ENCODE measurements at regions not wholly inside any gene's neighbourhood (a gene's known extent, or its start where the extent isn't known, plus 50 kb on each side); places are given as distances from the start of the nearest gene placed in this dataset.

GRCh38 chr2:195279840-195280427, 377.1 kb upstream of the SLC39A10 start:
- H3K27me3 ChIP-seq = no peaks in the 10 kb centered on the region
- no peak overlapping the region for H3K4me3 ChIP-seq
- no peaks in the 10 kb centered on the region for H3K9me3 ChIP-seq
- TF ChIP-seq POLR2A (IDR thresholded peaks at IDR 0.05) (no peak), POLR2AphosphoS5 (IDR thresholded peaks at IDR 0.05) (no peak), CTCF (IDR thresholded peaks at IDR 0.05) (no peak), EP300 (IDR thresholded peaks at IDR 0.05) (no peak)
- intact Hi-C loops (cut with DNase I) = no loop called here
- no peak overlapping the region for H3K27ac ChIP-seq
- H3K36me3 ChIP-seq = no peaks in the 10 kb centered on the region
- no peak for DNase-seq
- H3K4me1 ChIP-seq = no peaks in the 10 kb centered on the region
- WGBS, 2 donors = 24 to 46% methylated on average over 1 of the region's 1 CpG

GRCh38 chr2:195270466-195271039, 386.5 kb upstream of the SLC39A10 start:
- Histone ChIP-seq H3K4me3 (no peak overlapping the region), H3K36me3 (no peaks in the 10 kb centered on the region), H3K27me3 (no peaks in the 10 kb centered on the region), H3K27ac (no peak overlapping the region), H3K4me1 (peaks cover 0 to 16% (median 3%) of the 10 kb centered on the region in 4 donors), H3K9me3 (no peaks in the 10 kb centered on the region)
- intact Hi-C loops (cut with DNase I) = no loop called here
- 70% methylated on average over 5 of the region's 5 CpGs for WGBS, 2 donors
- no peak for DNase-seq
- TF ChIP-seq POLR2AphosphoS5 (IDR thresholded peaks at IDR 0.05) = no peak
- no peak for TF ChIP-seq CTCF (IDR thresholded peaks at IDR 0.05)
- TF ChIP-seq POLR2A (IDR thresholded peaks at IDR 0.05) = no peak
- TF ChIP-seq EP300 (IDR thresholded peaks at IDR 0.05) = no peak

GRCh38 chr2:195269220-195269619, 387.8 kb upstream of the SLC39A10 start:
- intact Hi-C loops (cut with DNase I) = no loop called here
- Histone ChIP-seq H3K4me1 (peaks cover 0 to 16% (median 3%) of the 10 kb centered on the region in 4 donors), H3K36me3 (no peaks in the 10 kb centered on the region), H3K9me3 (no peaks in the 10 kb centered on the region), H3K27ac (no peak overlapping the region), H3K27me3 (no peaks in the 10 kb centered on the region), H3K4me3 (no peak overlapping the region)
- TF ChIP-seq POLR2AphosphoS5 (IDR thresholded peaks at IDR 0.05) = no peak
- TF ChIP-seq EP300 (IDR thresholded peaks at IDR 0.05) = no peak
- TF ChIP-seq CTCF (IDR thresholded peaks at IDR 0.05) = no peak
- no peak for TF ChIP-seq POLR2A (IDR thresholded peaks at IDR 0.05)
- DNase-seq = no peak
- WGBS, 2 donors = 74 to 76% methylated on average over 6 of the region's 6 CpGs

DNA sequence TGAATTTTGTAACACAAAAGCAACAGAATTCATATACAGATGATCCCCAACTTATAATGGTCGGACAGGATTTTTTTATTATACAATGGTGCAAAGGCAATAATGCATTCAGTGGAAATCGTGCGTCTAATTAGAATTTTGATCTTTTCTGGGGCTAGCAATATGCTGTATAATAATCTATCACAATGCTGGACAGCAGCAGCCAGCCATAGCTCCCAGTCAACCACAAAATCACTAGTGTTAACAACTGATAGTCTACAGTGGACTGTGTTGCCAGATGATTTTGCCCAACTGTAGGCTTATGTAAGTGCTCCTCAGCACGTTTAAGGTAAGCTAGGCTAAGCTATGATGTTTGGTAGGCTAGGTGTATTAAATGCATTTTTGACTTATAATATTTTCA, 399.0 kb upstream of the SLC39A10 start:
- H3K27me3 ChIP-seq = no peaks in the 10 kb centered on the region
- no peaks in the 10 kb centered on the region for H3K36me3 ChIP-seq
- intact Hi-C loops (cut with DNase I) = no loop called here
- no peak for TF ChIP-seq POLR2A (IDR thresholded peaks at IDR 0.05)
- no peak for TF ChIP-seq POLR2AphosphoS5 (IDR thresholded peaks at IDR 0.05)
- TF ChIP-seq CTCF (IDR thresholded peaks at IDR 0.05) = no peak
- TF ChIP-seq EP300 (IDR thresholded peaks at IDR 0.05) = no peak
- WGBS, 2 donors = 86% methylated on average over 4 of the region's 4 CpGs
- no peaks in the 10 kb centered on the region for H3K9me3 ChIP-seq
- H3K27ac ChIP-seq = no peak overlapping the region
- H3K4me1 ChIP-seq = no peaks in the 10 kb centered on the region
- DNase-seq = no peak
- H3K4me3 ChIP-seq = no peak overlapping the region

DNA sequence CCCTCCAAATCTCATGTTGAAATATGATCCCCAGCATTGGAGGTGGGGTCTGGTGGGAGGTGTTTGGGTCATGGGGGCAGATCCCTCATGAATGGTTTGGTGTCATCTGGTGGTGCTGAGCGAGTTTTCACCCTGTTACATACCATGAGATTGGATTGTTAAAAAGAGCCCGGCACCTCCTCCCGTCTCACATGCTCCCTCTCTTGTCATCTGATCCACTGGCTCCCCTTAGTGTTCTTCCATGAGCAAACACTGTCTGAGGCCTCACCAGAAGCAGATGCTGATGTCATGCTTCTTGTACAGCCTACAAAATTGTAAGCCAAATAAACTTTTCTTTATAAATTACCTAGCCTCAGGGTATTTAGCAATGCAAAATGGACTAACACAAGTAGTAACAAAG, 405.0 kb upstream of the SLC39A10 start:
- no peak overlapping the region for H3K4me3 ChIP-seq
- H3K27ac ChIP-seq = no peak overlapping the region
- no peaks in the 10 kb centered on the region for H3K4me1 ChIP-seq
- H3K27me3 ChIP-seq = no peaks in the 10 kb centered on the region
- TF ChIP-seq CTCF (IDR thresholded peaks at IDR 0.05) = no peak
- no peak for TF ChIP-seq EP300 (IDR thresholded peaks at IDR 0.05)
- TF ChIP-seq POLR2A (IDR thresholded peaks at IDR 0.05) = no peak
- TF ChIP-seq POLR2AphosphoS5 (IDR thresholded peaks at IDR 0.05) = no peak
- no peak for DNase-seq
- no peaks in the 10 kb centered on the region for H3K36me3 ChIP-seq
- intact Hi-C loops (cut with DNase I) = no loop called here
- 83 to 88% methylated on average over 3 of the region's 3 CpGs for WGBS, 2 donors
- H3K9me3 ChIP-seq = peaks cover 0 to 2% (median 0%) of the 10 kb centered on the region in 4 donors

Data from sigmoid colon (tissue), 6 donors.